HUES6 (cell line): ENCODE measurements at regions not wholly inside any gene's neighbourhood (a gene's known extent, or its start where the extent isn't known, plus 50 kb on each side); places are given as distances from the start of the nearest gene placed in this dataset.
"Not testable (repeated sequence)": the region's sequence is repeated elsewhere in the genome, so short reads cannot be mapped to it uniquely, and the experiment has no call there.

Source experiments
- H3K27ac ChIP-seq: 2 replicates; pipeline ENCODE4 v1.7.0; 2013; ENCODE audit warnings: low read depth, mild to moderate bottlenecking, low read length, inconsistent platforms
- H3K27me3 ChIP-seq: 2 replicates; pipeline ENCODE4 v1.6.1; 2013; ENCODE audit warnings: low read length; ENCODE audit not compliant: control insufficient read depth, insufficient read depth
- H3K36me3 ChIP-seq: 2 replicates; pipeline ENCODE4 v1.6.1; 2013; ENCODE audit warnings: low read length; ENCODE audit not compliant: control insufficient read depth, insufficient read depth
- H3K4me1 ChIP-seq: 2 replicates; pipeline ENCODE4 v1.6.1; 2013; ENCODE audit warnings: low read length; ENCODE audit not compliant: control insufficient read depth, insufficient read depth
- H3K4me3 ChIP-seq: 2 replicates; pipeline ENCODE4 v1.5.1; 2013; ENCODE audit warnings: low read depth, low read length
- H3K9ac ChIP-seq: one replicate; pipeline ENCODE4 v1.6.1; 2013; ENCODE audit warnings: mild to moderate bottlenecking, low read length
- H3K9me3 ChIP-seq: 2 replicates; pipeline ENCODE4 v1.6.1; 2013; ENCODE audit warnings: low read depth, low read length; ENCODE audit not compliant: control insufficient read depth, insufficient read depth

DNA sequence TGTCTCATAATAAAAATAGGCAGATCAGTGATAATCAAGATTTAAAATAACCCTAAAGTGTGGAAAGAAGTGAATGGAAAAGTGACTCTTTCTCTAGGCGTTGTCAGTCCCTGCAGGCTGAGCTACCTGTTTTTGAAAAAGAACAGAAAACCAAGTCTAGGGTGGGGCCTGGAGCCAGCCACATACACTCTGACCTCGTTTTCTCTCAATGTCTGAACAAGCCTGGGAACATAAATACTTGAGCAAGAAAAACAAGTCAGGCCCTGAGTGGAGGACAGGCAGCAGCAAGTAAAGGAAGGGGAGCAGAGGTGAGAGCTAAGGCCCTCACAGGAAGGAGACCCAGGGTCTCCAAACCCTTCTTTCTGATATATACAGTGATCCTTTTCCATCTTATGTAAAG, 91.7 kb upstream of the HPF1 start:
- Histone ChIP-seq H3K4me3 (no peak overlapping the region), H3K36me3 (no peaks in the 10 kb centered on the region), H3K4me1 (no peaks in the 10 kb centered on the region), H3K27me3 (no peaks in the 10 kb centered on the region), H3K9me3 (no peaks in the 10 kb centered on the region; the same call in 1 of the 2 replicates), H3K9ac (no peak overlapping the region), H3K27ac (no peak overlapping the region)

DNA sequence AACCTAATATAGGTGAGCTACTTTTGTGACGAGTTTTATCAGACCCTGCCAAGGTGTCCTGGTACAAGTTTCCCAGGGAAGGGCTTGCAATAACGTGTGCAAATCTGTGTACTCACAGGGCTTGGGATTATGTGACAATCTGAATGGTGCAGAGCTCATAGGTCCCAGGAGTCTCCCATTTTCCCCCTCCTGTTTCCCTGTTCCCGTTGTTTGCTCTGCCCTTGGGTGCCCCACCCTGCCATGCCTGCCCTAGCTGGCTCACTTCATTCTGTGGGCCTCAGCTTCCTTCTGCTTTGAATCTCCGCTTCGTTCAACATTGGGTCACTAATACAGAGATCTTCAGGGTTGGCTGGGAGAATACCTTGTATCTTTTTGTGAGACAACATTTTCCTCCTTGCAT, 90.3 kb upstream of the HPF1 start:
- no peak overlapping the region for H3K4me3 ChIP-seq
- H3K36me3 ChIP-seq = no peaks in the 10 kb centered on the region

GRCh38 chr4:169847171-169847570, 89.4 kb upstream of the HPF1 start:
- no peaks in the 10 kb centered on the region for H3K9me3 ChIP-seq
- H3K27me3 ChIP-seq = no peaks in the 10 kb centered on the region
- H3K9ac ChIP-seq = no peak overlapping the region
- H3K27ac ChIP-seq = no peak overlapping the region
- H3K4me3 ChIP-seq = no peak overlapping the region
- no peaks in the 10 kb centered on the region for H3K4me1 ChIP-seq
- H3K36me3 ChIP-seq = no peaks in the 10 kb centered on the region

More for the DNA sequence above, 90.3 kb upstream of the HPF1 start:
- H3K9me3 ChIP-seq = no peaks in the 10 kb centered on the region; the same call in 1 of the 2 replicates
- no peaks in the 10 kb centered on the region for H3K27me3 ChIP-seq
- no peaks in the 10 kb centered on the region for H3K4me1 ChIP-seq
- no peak overlapping the region for H3K9ac ChIP-seq
- H3K27ac ChIP-seq = no peak overlapping the region

GRCh38 chr4:169846396-169846795, 88.7 kb upstream of the HPF1 start:
- no peaks in the 10 kb centered on the region for H3K36me3 ChIP-seq
- no peaks in the 10 kb centered on the region for H3K27me3 ChIP-seq
- no peak overlapping the region for H3K9ac ChIP-seq
- H3K4me3 ChIP-seq = no peak overlapping the region
- H3K27ac ChIP-seq = no peak overlapping the region
- no peaks in the 10 kb centered on the region for H3K9me3 ChIP-seq
- no peaks in the 10 kb centered on the region for H3K4me1 ChIP-seq

- no peak overlapping the region for H3K27ac ChIP-seq
- H3K36me3 ChIP-seq = no peaks in the 10 kb centered on the region
- no peaks in the 10 kb centered on the region for H3K27me3 ChIP-seq
- peaks cover 4% of the 10 kb centered on the region; the same call in 1 of the 2 replicates for H3K9me3 ChIP-seq
- no peaks in the 10 kb centered on the region for H3K4me1 ChIP-seq
- H3K4me3 ChIP-seq = no peak overlapping the region
- H3K9ac ChIP-seq = no peak overlapping the region
Measured at GRCh38 chr4:169841776-169842175, 84.0 kb upstream of the HPF1 start.

DNA sequence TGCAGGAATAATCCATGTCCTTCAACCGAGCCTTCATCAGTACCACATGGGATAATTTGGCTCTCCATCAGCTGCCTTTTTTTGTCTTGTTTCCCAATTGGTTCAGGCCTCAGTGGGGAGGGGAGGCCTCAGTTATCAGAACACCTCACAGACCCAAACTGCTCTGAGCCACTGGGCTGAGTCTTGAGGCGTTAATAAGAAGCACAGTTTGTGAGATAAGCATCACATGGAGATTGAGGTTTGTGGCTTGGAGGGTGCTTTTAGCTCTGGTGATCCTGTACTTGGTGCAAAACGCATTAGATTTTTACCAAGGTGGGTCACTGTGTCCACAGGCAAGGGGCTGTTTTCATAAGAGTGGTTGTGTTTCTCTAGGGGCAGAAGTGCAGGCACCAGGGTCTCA, 82.8 kb upstream of the HPF1 start:
- Histone ChIP-seq H3K9ac (no peak overlapping the region), H3K4me1 (no peaks in the 10 kb centered on the region), H3K27ac (no peak overlapping the region), H3K36me3 (no peaks in the 10 kb centered on the region), H3K4me3 (no peak overlapping the region), H3K9me3 (peaks cover 4% of the 10 kb centered on the region; the same call in 1 of the 2 replicates), H3K27me3 (no peaks in the 10 kb centered on the region)

DNA sequence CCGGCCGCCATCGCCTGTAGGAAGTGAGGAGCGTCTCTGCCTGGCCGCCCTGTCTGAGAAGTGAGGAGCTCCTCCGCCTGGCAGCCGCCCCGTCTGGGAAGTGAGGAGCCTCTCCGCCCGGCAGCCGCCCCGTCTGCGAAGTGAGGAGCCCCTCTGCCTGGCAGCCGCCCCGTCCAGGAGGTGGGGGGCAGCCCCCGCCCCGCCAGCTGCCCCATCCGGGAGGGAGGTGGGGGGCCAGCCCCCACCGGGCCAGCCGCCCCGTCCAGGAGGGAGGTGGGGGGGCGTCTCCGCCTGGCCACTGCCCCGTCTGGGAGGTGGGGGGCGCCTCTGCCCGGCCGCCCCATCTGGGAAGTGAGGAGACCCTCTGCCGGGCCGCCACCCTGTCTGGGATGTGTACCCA, 70.6 kb upstream of the HPF1 start:
- not testable (repeated sequence) for H3K27ac ChIP-seq, H3K27me3 ChIP-seq, H3K4me1 ChIP-seq, H3K4me3 ChIP-seq, H3K9me3 ChIP-seq, H3K36me3 ChIP-seq, H3K9ac ChIP-seq

DNA sequence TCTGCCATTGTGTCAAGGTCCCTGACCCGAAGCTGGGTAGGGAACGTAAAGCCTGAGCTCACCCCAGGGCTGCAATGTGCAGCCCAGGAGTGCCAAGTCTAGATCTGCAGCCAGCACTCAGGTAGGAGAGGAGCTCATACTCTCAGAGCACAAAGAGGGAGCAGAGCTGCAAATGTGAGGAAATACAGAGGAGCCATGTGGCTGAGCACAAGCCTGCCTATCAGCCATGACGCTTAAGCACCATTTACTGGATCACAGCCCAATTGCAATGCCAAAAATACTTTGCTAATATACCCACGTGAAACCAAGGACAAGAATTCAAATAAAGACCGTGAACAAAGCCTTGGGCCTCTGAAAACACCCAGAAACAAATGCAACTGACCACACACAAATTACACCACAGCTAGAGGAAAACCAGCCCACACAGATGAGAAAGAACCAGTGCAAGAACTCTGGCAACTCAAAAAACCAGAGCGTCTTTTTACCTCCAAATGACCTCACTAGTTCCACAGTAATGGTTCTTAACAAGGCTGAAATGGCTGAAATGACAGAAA, 69.0 kb upstream of the HPF1 start:
- Histone ChIP-seq H3K4me1 (no peaks in the 10 kb centered on the region), H3K27me3 (no peaks in the 10 kb centered on the region), H3K9me3 (peaks cover 6% of the 10 kb centered on the region), H3K4me3 (no peak overlapping the region), H3K27ac (no peak overlapping the region), H3K36me3 (no peaks in the 10 kb centered on the region), H3K9ac (no peak overlapping the region)

DNA sequence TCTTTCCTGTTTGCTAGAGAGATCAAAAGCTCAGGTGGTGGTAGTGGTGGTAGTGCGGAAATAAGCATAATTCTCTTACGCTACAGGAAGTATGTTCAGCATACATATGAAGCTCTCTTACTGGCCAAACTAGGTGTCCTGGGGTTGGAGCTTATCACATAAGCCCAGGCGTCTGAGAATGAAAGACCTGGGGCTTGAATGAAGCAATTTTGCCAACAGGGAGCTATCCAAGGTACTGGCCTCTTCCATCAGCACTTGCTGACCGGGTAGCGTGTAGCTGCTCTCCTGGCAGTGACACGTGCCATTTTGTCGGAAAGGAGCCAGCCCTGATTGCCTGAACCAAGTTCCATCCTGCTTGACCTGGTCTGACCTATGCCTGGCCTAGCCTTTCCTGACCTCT, 65.9 kb upstream of the HPF1 start:
- no peaks in the 10 kb centered on the region for H3K4me1 ChIP-seq
- no peak overlapping the region for H3K4me3 ChIP-seq
- peaks cover 6% of the 10 kb centered on the region for H3K9me3 ChIP-seq
- no peaks in the 10 kb centered on the region for H3K27me3 ChIP-seq
- no peaks in the 10 kb centered on the region for H3K36me3 ChIP-seq
- no peak overlapping the region for H3K9ac ChIP-seq
- H3K27ac ChIP-seq = no peak overlapping the region

GRCh38 chr4:169821402-169821801, 63.7 kb upstream of the HPF1 start:
- H3K9me3 ChIP-seq = no peaks in the 10 kb centered on the region
- H3K36me3 ChIP-seq = no peaks in the 10 kb centered on the region
- H3K4me1 ChIP-seq = no peaks in the 10 kb centered on the region
- H3K27ac ChIP-seq = no peak overlapping the region
- H3K9ac ChIP-seq = no peak overlapping the region
- H3K27me3 ChIP-seq = no peaks in the 10 kb centered on the region
- H3K4me3 ChIP-seq = no peak overlapping the region

- Histone ChIP-seq H3K27me3 (no peaks in the 10 kb centered on the region), H3K9ac (no peak overlapping the region), H3K4me1 (no peaks in the 10 kb centered on the region), H3K9me3 (no peaks in the 10 kb centered on the region), H3K4me3 (no peak overlapping the region), H3K36me3 (no peaks in the 10 kb centered on the region), H3K27ac (no peak overlapping the region)
Measured at GRCh38 chr4:169818063-169818679, 60.4 kb upstream of the HPF1 start.
